CD14-positive monocyte (primary cell): ENCODE measurements at regions not wholly inside any gene's neighbourhood (a gene's known extent, or its start where the extent isn't known, plus 50 kb on each side); places are given as distances from the start of the nearest gene placed in this dataset.

Experiments
- DNase-seq, 3 donors: peaks; one replicate each; pipeline ENCODE4 v3.0.0-alpha.2; 2011 to 2022
- H2AFZ ChIP-seq: 2 replicates; pipeline ENCODE4 v1.6.0; 2012; ENCODE audit warnings: mild to moderate bottlenecking, low read depth, low read length, inconsistent platforms; ENCODE audit not compliant: insufficient read depth, poor library complexity, severe bottlenecking
- H3K27ac ChIP-seq, 2 donors: 1 replicate in 1 of 2; 2 replicates in 1 of 2; pipeline ENCODE4 v1.5.1; 2012 to 2013; ENCODE audit warnings: low read length in 2 of 2, control low read depth in 1 of 2, inconsistent platforms in 1 of 2, low read depth in 1 of 2, mild to moderate bottlenecking in 1 of 2
- H3K27me3 ChIP-seq, 2 donors: one replicate each; pipeline versions ENCODE4 v1.6.0 to v1.6.1; 2011 to 2013; ENCODE audit warnings: low read length in 2 of 2; ENCODE audit not compliant: control insufficient read depth in 2 of 2, insufficient read depth in 2 of 2
- H3K36me3 ChIP-seq, 2 donors: replicated peaks in 1 of 2; 1 replicate in 1 of 2; 2 replicates in 1 of 2; pipeline versions ENCODE4 v1.5.1 to v1.6.1; 2012 to 2013; ENCODE audit warnings: low read length in 2 of 2, control low read depth in 1 of 2, inconsistent platforms in 1 of 2, mild to moderate bottlenecking in 1 of 2; ENCODE audit not compliant: insufficient read depth in 2 of 2, control insufficient read depth in 1 of 2
- H3K4me1 ChIP-seq, 2 donors: 1 replicate in 1 of 2; 2 replicates in 1 of 2; pipeline versions ENCODE4 v1.5.1 to v1.6.1; 2012 to 2013; ENCODE audit warnings: low read length in 2 of 2, control low read depth in 1 of 2, inconsistent platforms in 1 of 2, mild to moderate bottlenecking in 1 of 2, moderate library complexity in 1 of 2; ENCODE audit not compliant: insufficient read depth in 2 of 2, control insufficient read depth in 1 of 2
- H3K4me2 ChIP-seq: replicated peaks from 2 replicates; pipeline ENCODE3; 2012; ENCODE audit warnings: low read length, moderate library complexity, mild to moderate bottlenecking; ENCODE audit not compliant: poor library complexity, severe bottlenecking; ENCODE audit errors: extremely low read depth
- H3K4me3 ChIP-seq, 3 experiments: fragments of 200-600 bp in 1 of 3; sonication (generic) in 1 of 3; replicated peaks in 1 of 3; 1 replicate in 2 of 3; 2 replicates in 1 of 3; pipeline ENCODE4 v1.5.1; 2011 to 2013; ENCODE audit warnings: low read length in 3 of 3, mild to moderate bottlenecking in 3 of 3, control low read depth in 2 of 3, low read depth in 2 of 3, inconsistent platforms in 1 of 3, moderate library complexity in 1 of 3
- H3K79me2 ChIP-seq: 2 replicates; pipeline ENCODE4 v1.6.0; 2012; ENCODE audit warnings: mild to moderate bottlenecking, control low read depth, inconsistent platforms, low read length, moderate library complexity; ENCODE audit not compliant: insufficient read depth
- H3K9ac ChIP-seq: 2 replicates; pipeline ENCODE4 v1.6.0; 2017; ENCODE audit warnings: low read length, mild to moderate bottlenecking; ENCODE audit not compliant: insufficient read depth, poor library complexity, severe bottlenecking
- H3K9me3 ChIP-seq, 2 donors: replicated peaks in 1 of 2; 1 replicate in 1 of 2; 2 replicates in 1 of 2; pipeline versions ENCODE4 v1.5.1 to v1.6.1; 2012 to 2013; ENCODE audit warnings: low read length in 2 of 2, control low read depth in 1 of 2; ENCODE audit not compliant: control insufficient read depth in 1 of 2, insufficient read depth in 1 of 2
- H4K20me1 ChIP-seq: 2 replicates; pipeline ENCODE4 v1.6.0; 2012; ENCODE audit warnings: mild to moderate bottlenecking, low read length, control low read depth, moderate library complexity; ENCODE audit not compliant: insufficient read depth
- H3K27ac Mint-ChIP-seq, 7 donors: one replicate each; pipeline ENCODE4 v1.8.0; 2020; ENCODE audit warnings: mild to moderate bottlenecking in 7 of 7, mixed read lengths in 7 of 7, moderate library complexity in 6 of 7, inconsistent platforms in 2 of 7
- H3K27me3 Mint-ChIP-seq, 3 donors: one replicate each; pipeline ENCODE4 v1.8.0; 2021 to 2022; ENCODE audit warnings: low read depth in 3 of 3, mild to moderate bottlenecking in 3 of 3, mixed read lengths in 3 of 3, moderate library complexity in 3 of 3, inconsistent platforms in 1 of 3
- H3K36me3 Mint-ChIP-seq, 2 donors: one replicate each; pipeline ENCODE4 v1.8.0; 2020; ENCODE audit warnings: mixed read lengths in 2 of 2, inconsistent platforms in 1 of 2, mild to moderate bottlenecking in 1 of 2
- H3K4me1 Mint-ChIP-seq: one replicate; pipeline ENCODE4 v1.8.0; 2020; ENCODE audit warnings: mild to moderate bottlenecking, mixed read lengths
- H3K4me3 Mint-ChIP-seq, 2 donors: one replicate each; pipeline ENCODE4 v1.8.0; 2020; ENCODE audit warnings: mild to moderate bottlenecking in 2 of 2, mixed read lengths in 2 of 2, moderate library complexity in 1 of 2
- H3K9me3 Mint-ChIP-seq, 7 donors: one replicate each; pipeline ENCODE4 v1.8.0; 2020 to 2022; ENCODE audit warnings: mixed read lengths in 7 of 7, mild to moderate bottlenecking in 6 of 7, moderate library complexity in 6 of 7, inconsistent platforms in 2 of 7
- WGBS: methylation state at CpG from one replicate; pipeline ENCODE4 v1.1.5; 2013; ENCODE audit warnings: missing lambda C conversion rate; ENCODE audit not compliant: insufficient coverage; 5-methylcytosine and 5-hydroxymethylcytosine counted together
- intact Hi-C, 2 donors: fragments of 100-400 bp; cut with micrococcal nuclease; formaldehyde crosslinking; loops; one replicate each; pipeline versions ENCODE4 v1.15.0 to v1.15.1; 2023
- TF ChIP-seq, protein P1 (sequence below): fragments of 200-600 bp; IDR thresholded peaks from one replicate; pipeline ENCODE4 v1.8.0; 2022; ENCODE audit warnings: antibody characterized with exemption, mild to moderate bottlenecking

DNA sequence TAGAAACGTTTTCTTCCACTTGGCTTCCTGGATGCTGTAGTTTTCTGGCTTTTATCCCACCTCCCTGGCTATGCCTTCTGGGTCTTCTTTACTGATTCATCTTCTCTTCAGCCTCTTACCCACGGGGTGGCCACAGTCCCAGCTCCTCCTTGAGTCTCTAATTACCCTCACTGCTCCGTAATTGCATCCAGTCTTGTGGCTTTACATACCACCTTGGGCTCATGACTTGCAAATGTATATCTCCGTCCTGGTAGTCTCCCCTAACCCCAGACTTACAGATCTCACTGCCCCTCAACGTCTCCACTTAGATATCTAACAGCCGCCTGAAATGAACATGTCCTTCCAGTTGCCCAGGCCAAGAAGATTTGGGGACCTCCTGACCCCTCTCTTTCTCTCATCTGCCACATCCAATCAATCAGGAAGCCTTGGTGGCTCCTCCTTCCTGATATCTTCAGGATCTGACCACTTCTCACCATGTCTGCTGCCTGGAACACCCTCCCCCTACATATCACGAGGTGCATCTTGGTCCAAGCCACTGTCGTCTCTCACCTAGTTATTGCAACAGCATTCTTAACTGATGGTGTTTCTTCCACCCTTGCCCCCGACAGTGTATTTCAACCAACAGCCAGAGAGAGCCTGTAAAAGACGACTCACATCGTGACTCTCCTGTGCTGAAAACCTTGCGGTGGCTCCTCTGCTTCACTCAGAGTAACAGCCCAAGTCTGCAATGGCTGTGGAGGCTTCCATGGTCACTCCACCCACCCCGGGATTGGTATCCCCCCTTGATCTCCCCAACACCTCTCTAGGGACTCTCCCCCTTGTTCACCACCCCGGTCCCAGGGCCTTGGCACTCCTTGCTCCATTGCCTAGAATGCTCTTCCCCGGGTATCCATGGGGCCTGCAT, 219.0 kb upstream of the POU3F1 start:
- H3K27me3 ChIP-seq, result peaks cover 0 to 3% of the 10 kb centered on the region in 2 donors
- Mint-ChIP-seq H3K27me3 (peaks cover 14 to 24% (median 15%) of the 10 kb centered on the region in 3 donors), H3K9me3 (peaks cover 0 to 3% (median 0%) of the 10 kb centered on the region in 7 donors), H3K27ac (no peak overlapping the region), H3K4me1 (no peaks in the 10 kb centered on the region), H3K4me3 (no peak overlapping the region), H3K36me3 (no peaks in the 10 kb centered on the region)
- 80% methylated on average over 15 of the region's 15 CpGs for WGBS
- no peak overlapping the region for H3K4me2 ChIP-seq
- H3K36me3 ChIP-seq, result no peaks in the 10 kb centered on the region
- no peak overlapping the region for H3K9ac ChIP-seq
- H3K4me1 ChIP-seq, result no peaks in the 10 kb centered on the region
- intact Hi-C loops, result no loop called here
- H3K4me3 ChIP-seq, result no peak overlapping the region
- no peak overlapping the region for H2AFZ ChIP-seq
- no peak for DNase-seq
- H3K9me3 ChIP-seq, result no peaks in the 10 kb centered on the region
- H3K79me2 ChIP-seq, result no peaks in the 10 kb centered on the region
- no peaks in the 10 kb centered on the region for H4K20me1 ChIP-seq
- no peak overlapping the region for H3K27ac ChIP-seq
- TF ChIP-seq, protein P1, sequence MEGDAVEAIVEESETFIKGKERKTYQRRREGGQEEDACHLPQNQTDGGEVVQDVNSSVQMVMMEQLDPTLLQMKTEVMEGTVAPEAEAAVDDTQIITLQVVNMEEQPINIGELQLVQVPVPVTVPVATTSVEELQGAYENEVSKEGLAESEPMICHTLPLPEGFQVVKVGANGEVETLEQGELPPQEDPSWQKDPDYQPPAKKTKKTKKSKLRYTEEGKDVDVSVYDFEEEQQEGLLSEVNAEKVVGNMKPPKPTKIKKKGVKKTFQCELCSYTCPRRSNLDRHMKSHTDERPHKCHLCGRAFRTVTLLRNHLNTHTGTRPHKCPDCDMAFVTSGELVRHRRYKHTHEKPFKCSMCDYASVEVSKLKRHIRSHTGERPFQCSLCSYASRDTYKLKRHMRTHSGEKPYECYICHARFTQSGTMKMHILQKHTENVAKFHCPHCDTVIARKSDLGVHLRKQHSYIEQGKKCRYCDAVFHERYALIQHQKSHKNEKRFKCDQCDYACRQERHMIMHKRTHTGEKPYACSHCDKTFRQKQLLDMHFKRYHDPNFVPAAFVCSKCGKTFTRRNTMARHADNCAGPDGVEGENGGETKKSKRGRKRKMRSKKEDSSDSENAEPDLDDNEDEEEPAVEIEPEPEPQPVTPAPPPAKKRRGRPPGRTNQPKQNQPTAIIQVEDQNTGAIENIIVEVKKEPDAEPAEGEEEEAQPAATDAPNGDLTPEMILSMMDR, result no peak

DNA sequence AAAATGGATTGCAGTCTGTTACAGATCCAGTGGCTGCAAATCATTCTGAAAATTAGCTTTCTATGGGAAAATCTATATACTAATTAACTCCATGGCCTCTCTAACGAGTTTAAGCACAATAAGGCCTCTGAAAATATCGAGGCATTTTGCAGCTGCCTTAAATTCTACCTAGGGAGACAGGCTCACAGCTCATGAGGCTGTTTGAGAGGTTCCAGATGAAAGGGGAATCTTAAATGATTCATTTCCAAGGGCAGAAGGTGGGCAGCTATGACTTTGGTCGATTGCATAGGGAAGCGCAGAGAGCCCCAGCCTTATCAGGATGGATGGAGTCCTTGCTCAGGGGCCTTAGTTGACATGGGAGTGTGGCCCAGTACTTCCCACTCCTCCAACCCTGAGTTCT, 216.8 kb upstream of the POU3F1 start:
- H3K27me3 Mint-ChIP-seq, result peaks cover 5 to 17% (median 15%) of the 10 kb centered on the region in 3 donors
- intact Hi-C loops, result no loop called here
- 100% methylated on average over 1 of the region's 4 CpGs for WGBS
- Histone ChIP-seq H3K9ac (no peak overlapping the region), H3K4me1 (no peaks in the 10 kb centered on the region), H3K79me2 (no peaks in the 10 kb centered on the region), H3K27ac (no peak overlapping the region), H4K20me1 (no peaks in the 10 kb centered on the region), H2AFZ (no peak overlapping the region), H3K4me3 (no peak overlapping the region), H3K9me3 (peaks cover 0 to 3% of the 10 kb centered on the region in 2 donors), H3K27me3 (no peaks in the 10 kb centered on the region), H3K4me2 (no peak overlapping the region), H3K36me3 (no peaks in the 10 kb centered on the region)
- H3K36me3 Mint-ChIP-seq, result no peaks in the 10 kb centered on the region
- H3K4me3 Mint-ChIP-seq, result no peak overlapping the region
- H3K27ac Mint-ChIP-seq, result no peak overlapping the region
- no peak for DNase-seq
- H3K9me3 Mint-ChIP-seq, result peaks cover 0 to 7% (median 2%) of the 10 kb centered on the region in 7 donors
- TF ChIP-seq, protein P1, result no peak
- no peaks in the 10 kb centered on the region for H3K4me1 Mint-ChIP-seq
